Mucosa of gallbladder (tissue), 1 donor: ENCODE measurements at regions not wholly inside any gene's neighbourhood (a gene's known extent, or its start where the extent isn't known, plus 50 kb on each side); places are given as distances from the start of the nearest gene placed in this dataset.

Source experiments
- DNase-seq: peaks from one replicate; pipeline ENCODE4 v3.0.0-alpha.2; 2020; ENCODE audit warnings: low spot score
- donor health status: DM: no; HTN: no; CAD: no.

- no peak for DNase-seq
Observed at GRCh38 chr13:22001336-22001735, 330.5 kb downstream of the FGF9 start.

DNA sequence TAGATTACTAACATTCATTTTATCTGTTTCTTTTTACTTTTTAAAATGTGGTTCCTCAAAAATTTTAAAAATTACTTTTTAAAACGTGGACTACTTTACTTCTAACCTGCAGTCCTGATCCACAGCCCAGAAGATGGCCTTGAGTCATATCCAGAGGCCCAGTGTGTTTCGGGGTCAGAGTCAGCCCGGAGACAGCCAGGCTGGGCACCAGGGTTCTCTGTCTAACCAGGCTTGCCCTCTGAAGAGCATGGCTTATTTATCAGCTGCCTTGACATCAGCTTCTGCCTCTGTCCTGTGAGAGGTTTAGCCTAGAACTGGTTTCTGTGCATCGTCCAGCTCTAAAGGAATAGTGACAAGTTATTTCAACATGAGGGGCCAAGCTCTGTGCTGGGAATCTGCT, 332.0 kb downstream of the FGF9 start:
- peak; percentile 8 for DNase-seq

GRCh38 chr13:22009500-22009899, 338.6 kb downstream of the FGF9 start:
- no peak for DNase-seq

DNA sequence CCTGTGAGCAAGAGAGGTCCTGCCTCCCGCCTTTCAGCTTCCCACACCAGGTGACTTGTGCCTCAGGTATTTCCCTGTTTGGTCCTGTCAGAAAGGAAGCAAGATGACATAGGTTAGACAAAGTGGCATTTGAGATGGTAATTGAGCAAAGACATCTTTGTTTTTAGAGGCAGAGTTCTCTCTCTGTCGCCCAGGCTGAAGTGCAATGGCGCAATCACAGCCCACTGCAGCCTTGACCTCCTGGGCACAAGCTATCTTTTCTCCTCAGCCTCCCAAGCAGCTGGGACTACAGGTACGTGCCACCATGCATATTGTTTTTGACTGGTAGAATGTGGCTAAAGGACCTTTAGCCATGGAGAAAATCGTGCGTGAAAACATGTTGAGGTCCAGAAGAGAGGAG, 339.1 kb downstream of the FGF9 start:
- no peak for DNase-seq

GRCh38 chr13:22012686-22013085, 341.8 kb downstream of the FGF9 start:
- DNase-seq: no peak

GRCh38 chr13:22014469-22014868, 343.6 kb downstream of the FGF9 start:
- DNase-seq: no peak

DNA sequence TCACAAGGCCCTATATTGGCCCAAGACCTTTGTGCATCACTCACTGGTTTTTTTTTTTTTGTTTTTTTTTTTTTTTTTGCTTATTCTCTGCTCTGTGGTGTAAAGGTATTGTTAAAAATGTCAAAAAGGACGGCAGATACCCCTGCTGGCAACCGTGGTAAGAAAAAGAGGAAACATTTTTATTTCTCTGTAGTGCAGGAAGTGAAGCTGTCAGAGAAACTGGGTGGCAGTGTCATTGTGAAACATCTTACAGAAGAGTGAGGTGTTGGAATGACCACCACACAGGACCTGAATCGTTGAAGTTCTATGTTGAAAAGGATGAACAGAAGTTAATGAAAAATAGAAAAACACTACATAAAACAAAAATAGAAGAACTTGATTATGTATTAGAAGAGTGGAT, 346.4 kb downstream of the FGF9 start:
- no peak for DNase-seq

DNA sequence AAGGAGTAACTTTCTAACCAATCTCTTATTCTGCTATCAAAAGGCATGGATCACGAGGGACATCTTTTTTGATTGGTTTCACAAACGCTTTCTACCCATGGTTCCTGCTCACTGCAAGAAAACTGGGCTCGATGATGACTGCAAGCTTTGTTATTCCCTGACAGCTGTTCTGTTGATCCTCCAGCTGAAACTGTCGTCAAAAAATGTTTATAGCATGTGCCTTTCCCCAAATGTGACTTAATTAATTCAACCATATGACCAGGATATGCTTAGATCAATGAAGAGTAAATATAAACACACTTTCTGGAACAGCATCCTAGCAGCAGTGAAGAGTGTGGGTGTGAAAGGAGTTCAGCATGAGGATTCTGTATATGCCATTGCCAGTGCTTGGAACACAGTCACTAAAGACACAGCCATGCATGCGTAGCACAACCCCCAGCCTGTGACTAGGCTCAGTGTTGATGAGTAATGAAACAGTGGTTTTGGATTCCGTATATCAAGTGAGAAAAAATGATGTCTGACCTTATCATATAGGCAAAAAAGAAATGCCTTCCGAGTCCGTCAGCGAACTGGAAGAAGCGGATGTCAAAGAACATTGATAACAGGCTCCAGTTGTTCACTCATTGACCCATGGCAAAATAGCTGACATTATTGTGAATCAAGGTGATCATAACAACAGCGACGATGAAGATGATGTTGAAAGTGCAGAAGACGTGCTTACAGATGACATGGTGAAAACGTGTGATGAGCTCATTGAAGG, 347.4 kb downstream of the FGF9 start:
- no peak for DNase-seq

DNA sequence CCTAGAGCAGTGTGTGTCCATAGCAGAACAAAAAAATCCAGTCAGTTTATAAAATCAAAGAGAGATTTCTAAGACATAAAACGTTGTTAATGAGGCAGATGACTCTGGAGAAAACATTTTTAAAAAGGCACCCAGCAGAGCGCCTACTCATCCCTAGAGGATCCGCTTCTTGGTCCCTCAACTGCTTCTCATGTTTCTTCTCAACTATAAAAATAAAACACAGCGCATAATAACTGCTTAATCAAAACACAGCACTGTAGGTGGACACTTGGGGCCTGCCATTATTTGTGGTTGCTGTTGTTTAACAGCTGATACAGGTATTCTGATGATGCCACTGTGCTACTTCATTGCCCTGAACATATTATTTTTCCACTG, 347.9 kb downstream of the FGF9 start:
- no peak for DNase-seq

GRCh38 chr13:22024381-22024994, 353.6 kb downstream of the FGF9 start:
- no peak for DNase-seq

- no peak for DNase-seq
Observed at GRCh38 chr13:22027566-22027965, 356.7 kb downstream of the FGF9 start.

DNA sequence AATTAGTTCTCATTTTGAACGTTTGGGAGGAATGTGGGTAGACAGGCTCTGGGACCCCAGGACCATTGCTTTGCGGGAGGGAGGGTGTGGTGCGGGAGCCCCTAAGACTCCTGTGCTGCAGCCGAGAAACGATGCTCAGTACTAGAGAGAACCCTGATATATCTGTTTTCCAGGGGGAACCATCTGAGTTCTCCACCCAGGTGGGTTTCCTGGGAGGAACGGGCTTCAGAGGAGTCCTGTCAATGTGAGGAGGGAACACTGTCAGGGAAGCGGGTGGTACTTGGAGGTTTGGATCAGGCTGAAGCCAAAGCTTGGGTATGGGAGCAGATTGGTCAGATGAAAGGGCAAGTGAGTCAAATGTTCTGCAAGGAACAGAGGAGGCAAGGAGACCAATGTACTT, 358.0 kb downstream of the FGF9 start:
- no peak for DNase-seq

GRCh38 chr13:22030321-22030720, 359.4 kb downstream of the FGF9 start:
- DNase-seq: no peak

GRCh38 chr13:22031702-22032286, 360.9 kb downstream of the FGF9 start:
- no peak for DNase-seq

- DNase-seq: no peak
Observed at GRCh38 chr13:22032905-22033304, 362.0 kb downstream of the FGF9 start.

DNA sequence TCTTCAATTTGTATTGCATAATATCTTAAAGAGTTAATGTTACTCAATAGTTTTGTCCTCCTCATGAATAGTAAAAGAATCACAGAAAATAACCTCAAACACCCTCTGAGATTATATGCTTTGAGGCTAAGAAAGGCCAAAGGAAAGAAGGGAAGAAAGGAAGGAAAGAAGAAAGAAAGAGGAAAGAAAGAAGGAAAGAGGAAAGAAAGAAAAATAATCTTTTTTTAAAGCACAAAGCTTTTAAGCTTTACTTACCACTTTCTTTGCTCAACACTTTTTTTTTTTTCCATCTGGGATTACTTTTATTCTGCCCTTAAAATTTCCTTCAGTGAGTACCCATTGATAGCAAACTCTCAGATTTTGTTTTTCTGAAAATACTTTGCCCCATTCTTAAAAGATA, 369.1 kb downstream of the FGF9 start:
- no peak for DNase-seq

GRCh38 chr13:22040810-22041364, 370.0 kb downstream of the FGF9 start:
- no peak for DNase-seq

DNA sequence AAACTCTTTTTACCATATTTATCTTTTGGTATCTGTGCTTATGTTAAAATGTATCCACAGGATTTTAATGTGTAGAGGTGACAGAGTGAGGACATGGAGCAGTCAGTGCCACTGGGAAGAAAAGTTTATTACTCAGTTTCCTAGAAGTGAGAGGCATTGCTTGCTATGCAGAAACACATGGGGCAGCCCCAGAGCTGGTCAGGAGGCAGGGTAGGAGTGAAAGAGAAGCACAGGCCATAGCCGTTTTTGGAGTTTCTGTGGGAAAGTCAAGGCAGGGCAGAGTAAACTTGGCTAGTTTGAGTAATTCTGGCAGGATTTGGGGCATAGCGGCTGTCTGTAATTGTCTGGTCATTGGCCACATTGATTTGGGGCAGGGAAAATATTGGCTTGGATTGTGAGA, 370.9 kb downstream of the FGF9 start:
- no peak for DNase-seq

GRCh38 chr13:22047082-22047784, 376.4 kb downstream of the FGF9 start:
- no peak for DNase-seq

- DNase-seq: no peak
Observed at GRCh38 chr13:22047785-22048104, 376.9 kb downstream of the FGF9 start.

GRCh38 chr13:22049384-22049783, 378.5 kb downstream of the FGF9 start:
- no peak for DNase-seq

DNA sequence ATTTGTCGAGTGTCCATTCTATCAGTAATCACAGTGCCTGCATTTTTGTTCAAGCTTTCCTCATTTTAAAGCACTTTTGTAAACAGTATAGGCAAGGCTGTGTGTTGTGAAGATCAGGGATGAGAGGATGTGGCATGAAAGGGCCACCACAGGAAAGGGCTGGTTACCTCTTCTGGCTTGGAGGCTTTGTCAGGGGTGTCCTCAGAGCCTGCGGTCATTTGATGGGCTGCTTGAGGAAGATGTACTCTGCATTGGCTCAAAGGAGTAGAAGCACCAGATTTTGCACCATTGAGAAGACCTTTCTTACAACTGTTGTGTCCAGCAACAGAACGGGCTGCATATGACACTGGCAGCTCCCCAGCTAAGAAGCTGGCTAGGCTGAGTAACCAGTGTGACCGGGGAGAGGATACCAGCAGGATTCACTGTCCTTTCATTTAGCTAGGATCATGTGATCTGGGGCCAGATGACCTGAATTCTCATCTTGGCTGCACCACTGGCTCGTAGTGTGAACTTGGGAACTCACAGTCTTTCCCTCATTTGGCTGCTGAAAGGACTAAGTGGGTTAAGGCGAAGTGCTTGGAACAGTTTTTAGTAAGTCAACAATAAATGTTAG, 380.2 kb downstream of the FGF9 start:
- no peak for DNase-seq
